H9 (cell line): ENCODE measurements at regions not wholly inside any gene's neighbourhood (a gene's known extent, or its start where the extent isn't known, plus 50 kb on each side); places are given as distances from the start of the nearest gene placed in this dataset.

ENCODE experiments used
- DNase-seq: peaks from one replicate; pipeline ENCODE4 v3.0.0-alpha.2; 2017
- H2AFZ ChIP-seq: one replicate; pipeline ENCODE4 v1.6.1; 2013; ENCODE audit warnings: mild to moderate bottlenecking, low read length, control low read depth, moderate library complexity
- H2AK5ac ChIP-seq: 2 replicates; pipeline ENCODE4 v1.6.1; 2013; ENCODE audit warnings: low read length, control low read depth, mixed read lengths; ENCODE audit not compliant: insufficient read length
- H2BK120ac ChIP-seq: one replicate; pipeline ENCODE4 v1.6.1; 2013; ENCODE audit warnings: low read depth, mild to moderate bottlenecking, low read length, control low read depth, inconsistent platforms; ENCODE audit not compliant: poor library complexity, severe bottlenecking
- H2BK12ac ChIP-seq: 2 replicates; pipeline ENCODE4 v1.6.1; 2013; ENCODE audit warnings: low read length, control low read depth, mixed read lengths, low read depth; ENCODE audit not compliant: insufficient read length
- H2BK15ac ChIP-seq: 2 replicates; pipeline ENCODE4 v1.6.1; 2013; ENCODE audit warnings: low read depth, low read length, control low read depth
- H2BK20ac ChIP-seq: one replicate; pipeline ENCODE4 v1.6.1; 2013; ENCODE audit warnings: low read depth, mild to moderate bottlenecking, low read length, control low read depth, inconsistent platforms; ENCODE audit not compliant: poor library complexity, severe bottlenecking
- H2BK5ac ChIP-seq: 2 replicates; pipeline ENCODE4 v1.6.1; 2013; ENCODE audit warnings: low read length, control low read depth, mixed read lengths; ENCODE audit not compliant: insufficient read length
- H3K14ac ChIP-seq: 2 replicates; pipeline ENCODE4 v1.6.1; 2013; ENCODE audit warnings: low read length, control low read depth; ENCODE audit not compliant: insufficient read depth
- H3K18ac ChIP-seq: 2 replicates; pipeline ENCODE4 v1.6.1; 2013; ENCODE audit warnings: low read depth, mild to moderate bottlenecking, mixed read lengths, low read length, control low read depth; ENCODE audit not compliant: insufficient read length
- H3K23ac ChIP-seq: 2 replicates; pipeline ENCODE4 v1.6.1; 2013; ENCODE audit warnings: low read length, control low read depth, mixed read lengths, low read depth; ENCODE audit not compliant: insufficient read length
- H3K23me2 ChIP-seq: 2 replicates; pipeline ENCODE4 v1.6.1; 2013; ENCODE audit warnings: low read depth, mild to moderate bottlenecking, mixed read lengths, low read length, control low read depth; ENCODE audit not compliant: insufficient read length, poor library complexity, severe bottlenecking
- H3K27ac ChIP-seq: 2 replicates; pipeline ENCODE4 v1.5.1; 2013; ENCODE audit warnings: low read length, control low read depth, mixed read lengths, low read depth; ENCODE audit not compliant: insufficient read length
- H3K27me3 ChIP-seq: 2 replicates; pipeline ENCODE4 v1.6.1; 2013; ENCODE audit warnings: low read length, control low read depth, inconsistent platforms; ENCODE audit not compliant: insufficient read depth
- H3K4ac ChIP-seq: 2 replicates; pipeline ENCODE4 v1.6.1; 2013; ENCODE audit warnings: low read depth, mild to moderate bottlenecking, control low read depth, inconsistent platforms, low read length, moderate library complexity
- H3K4me1 ChIP-seq: 2 replicates; pipeline ENCODE4 v1.6.1; 2013; ENCODE audit warnings: low read length, control low read depth, inconsistent platforms; ENCODE audit not compliant: insufficient read depth
- H3K4me2 ChIP-seq: 2 replicates; pipeline ENCODE4 v1.6.1; 2013; ENCODE audit warnings: low read length, control low read depth, mixed read lengths; ENCODE audit not compliant: insufficient read length, insufficient read depth
- H3K56ac ChIP-seq: 2 replicates; pipeline ENCODE4 v1.6.1; 2013; ENCODE audit warnings: low read depth, mild to moderate bottlenecking, mixed read lengths, low read length, control low read depth; ENCODE audit not compliant: insufficient read length
- H3K79me1 ChIP-seq: 2 replicates; pipeline ENCODE4 v1.6.1; 2013; ENCODE audit warnings: low read depth, mild to moderate bottlenecking, moderate library complexity, low read length, control low read depth, inconsistent platforms; ENCODE audit not compliant: insufficient read depth, poor library complexity, severe bottlenecking
- H3K79me2 ChIP-seq: 2 replicates; pipeline ENCODE4 v1.6.1; 2013; ENCODE audit warnings: low read length, control low read depth, inconsistent platforms; ENCODE audit not compliant: insufficient read depth
- H3K9ac ChIP-seq: 2 replicates; pipeline ENCODE4 v1.6.1; 2013; ENCODE audit warnings: low read length, control low read depth, mixed read lengths; ENCODE audit not compliant: insufficient read length; ENCODE audit errors: extremely low read depth
- H3K9me3 ChIP-seq: one replicate; pipeline ENCODE4 v1.6.1; 2013; ENCODE audit warnings: low read depth, low read length, inconsistent platforms; ENCODE audit not compliant: control insufficient read depth
- H3T11ph ChIP-seq: one replicate; pipeline ENCODE4 v1.6.1; 2013; ENCODE audit warnings: mild to moderate bottlenecking, low read length, control low read depth, inconsistent platforms
- H4K20me1 ChIP-seq: one replicate; pipeline ENCODE4 v1.6.1; 2013; ENCODE audit not compliant: control insufficient read depth, insufficient read length, insufficient read depth
- H4K5ac ChIP-seq: 2 replicates; pipeline ENCODE4 v1.6.1; 2013; ENCODE audit warnings: low read depth, mild to moderate bottlenecking, mixed read lengths, low read length, control low read depth; ENCODE audit not compliant: insufficient read length
- H4K8ac ChIP-seq: replicated peaks from 2 replicates; pipeline ENCODE4 v1.6.1; 2013; ENCODE audit warnings: low read length, control low read depth, mixed read lengths, low read depth; ENCODE audit not compliant: insufficient read length
- H4K91ac ChIP-seq: 2 replicates; pipeline ENCODE4 v1.6.1; 2013; ENCODE audit warnings: low read depth, mild to moderate bottlenecking, moderate library complexity, mixed read lengths, low read length, control low read depth; ENCODE audit not compliant: insufficient read length
- H3K27ac Mint-ChIP-seq, 3 experiments: 2 replicates in 2 of 3; 3 replicates in 1 of 3; pipeline ENCODE4 v1.8.0; 2020 to 2021; ENCODE audit warnings: mixed read lengths in 3 of 3, mild to moderate bottlenecking in 1 of 3, moderate library complexity in 1 of 3
- H3K27me3 Mint-ChIP-seq: 2 replicates; pipeline ENCODE4 v1.8.0; 2021; ENCODE audit warnings: low read depth, mild to moderate bottlenecking, moderate library complexity, mixed read lengths
- H3K36me3 Mint-ChIP-seq, 3 experiments: 2 replicates in 2 of 3; 3 replicates in 1 of 3; pipeline ENCODE4 v1.8.0; 2020 to 2021; ENCODE audit warnings: low read depth in 3 of 3, mixed read lengths in 3 of 3; ENCODE audit not compliant: insufficient read depth in 1 of 3
- H3K4me1 Mint-ChIP-seq, 2 experiments: 2 replicates each; pipeline ENCODE4 v1.8.0; 2020; ENCODE audit warnings: mixed read lengths in 2 of 2
- H3K4me3 Mint-ChIP-seq, 2 experiments: 2 replicates in 1 of 2; 3 replicates in 1 of 2; pipeline ENCODE4 v1.8.0; 2020 to 2021; ENCODE audit warnings: mild to moderate bottlenecking in 2 of 2, mixed read lengths in 2 of 2, moderate library complexity in 1 of 2
- H3K9me3 Mint-ChIP-seq, 2 experiments: 2 replicates in 1 of 2; 3 replicates in 1 of 2; pipeline ENCODE4 v1.8.0; 2020; ENCODE audit warnings: mild to moderate bottlenecking in 2 of 2, mixed read lengths in 2 of 2, moderate library complexity in 1 of 2
- CTCF ChIP-seq: fragments of 200-600 bp; sonication (generic); conservative IDR thresholded peaks from 3 replicates; pipeline ENCODE4 v1.8.0; 2021; ENCODE audit warnings: antibody characterized with exemption, mild to moderate bottlenecking
- WGBS: extraction: QIAGEN DNeasy Blood & Tissue Kit; methylation state at CpG from one replicate; pipeline ENCODE4 v1.1.7; 2013; ENCODE audit warnings: missing lambda C conversion rate, low lambda C conversion rate, mixed read lengths; ENCODE audit not compliant: insufficient read length; ENCODE audit errors: extremely low coverage; 5-methylcytosine and 5-hydroxymethylcytosine counted together

GRCh38 chr3:1692428-1692827, 406.2 kb upstream of the CNTN4 start:
- Histone ChIP-seq H3K4me2 (no peak overlapping the region), H3K9ac (no peak overlapping the region), H2BK12ac (no peak overlapping the region), H2AFZ (no peak overlapping the region), H3K27ac (no peak overlapping the region), H4K20me1 (no peaks in the 10 kb centered on the region), H3K9me3 (no peaks in the 10 kb centered on the region), H2BK20ac (no peak overlapping the region), H3T11ph (no peak overlapping the region), H3K79me2 (no peaks in the 10 kb centered on the region), H3K4ac (no peak overlapping the region), H4K8ac (no peak overlapping the region), H3K14ac (no peak overlapping the region), H2AK5ac (no peak overlapping the region), H3K56ac (no peak overlapping the region), H3K18ac (no peak overlapping the region), H3K23me2 (no peaks in the 10 kb centered on the region), H4K5ac (no peak overlapping the region), H2BK5ac (no peak overlapping the region), H3K23ac (no peak overlapping the region), H2BK15ac (no peak overlapping the region), H2BK120ac (no peak overlapping the region), H3K4me1 (no peaks in the 10 kb centered on the region), H3K79me1 (no peaks in the 10 kb centered on the region), H3K27me3 (no peaks in the 10 kb centered on the region), H4K91ac (no peak overlapping the region)
- H3K36me3 Mint-ChIP-seq: no peaks in the 10 kb centered on the region
- DNase-seq: no peak
- no peaks in the 10 kb centered on the region for H3K4me1 Mint-ChIP-seq
- H3K4me3 Mint-ChIP-seq: no peak overlapping the region
- H3K27ac Mint-ChIP-seq: no peak overlapping the region
- no peaks in the 10 kb centered on the region for H3K27me3 Mint-ChIP-seq
- H3K9me3 Mint-ChIP-seq: no peaks in the 10 kb centered on the region
- TF ChIP-seq CTCF: no peak
- no CpG with 5 or more reads among the region's 1 CpG for WGBS
